ENCODE measurements at regions not wholly inside any gene's neighbourhood (a gene's known extent, or its start where the extent isn't known, plus 50 kb on each side); places are given as distances from the start of the nearest gene placed in this dataset.

DNA sequence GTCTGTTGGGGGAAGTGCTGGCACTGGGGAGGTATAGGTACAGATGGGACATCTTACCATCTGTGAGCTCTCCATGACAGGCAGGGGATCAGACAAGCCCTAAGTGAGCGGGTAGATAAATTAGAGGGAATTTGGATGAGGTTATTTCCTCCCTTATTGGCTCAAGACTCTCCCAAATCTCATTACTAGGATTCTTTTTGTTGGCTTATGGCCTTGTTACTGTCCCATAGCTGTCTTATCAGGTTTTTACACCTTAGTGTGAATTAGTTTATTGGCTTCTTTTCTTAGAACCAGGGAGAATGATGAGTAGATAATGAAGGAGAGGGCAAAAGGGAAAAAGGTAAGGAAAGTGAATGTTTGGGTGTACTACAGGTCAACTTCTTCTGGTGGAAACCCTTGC lies 191.1 kb upstream of the PRICKLE1 start:
- Histone ChIP-seq H3K27ac (ENCODE audit: low read depth) (no peak overlapping the region), H3K4me1 (ENCODE audit: insufficient read depth) (no peaks in the 10 kb centered on the region), H3K4me3 (ENCODE audit: low read depth, low read length) (no peak overlapping the region), H3K36me3 (ENCODE audit: insufficient read depth) (no peaks in the 10 kb centered on the region)
- 60% methylated on average over 1 of the region's 1 CpG for WGBS
- DNase-seq (ENCODE audit: extremely low spot score) = no peak

DNA sequence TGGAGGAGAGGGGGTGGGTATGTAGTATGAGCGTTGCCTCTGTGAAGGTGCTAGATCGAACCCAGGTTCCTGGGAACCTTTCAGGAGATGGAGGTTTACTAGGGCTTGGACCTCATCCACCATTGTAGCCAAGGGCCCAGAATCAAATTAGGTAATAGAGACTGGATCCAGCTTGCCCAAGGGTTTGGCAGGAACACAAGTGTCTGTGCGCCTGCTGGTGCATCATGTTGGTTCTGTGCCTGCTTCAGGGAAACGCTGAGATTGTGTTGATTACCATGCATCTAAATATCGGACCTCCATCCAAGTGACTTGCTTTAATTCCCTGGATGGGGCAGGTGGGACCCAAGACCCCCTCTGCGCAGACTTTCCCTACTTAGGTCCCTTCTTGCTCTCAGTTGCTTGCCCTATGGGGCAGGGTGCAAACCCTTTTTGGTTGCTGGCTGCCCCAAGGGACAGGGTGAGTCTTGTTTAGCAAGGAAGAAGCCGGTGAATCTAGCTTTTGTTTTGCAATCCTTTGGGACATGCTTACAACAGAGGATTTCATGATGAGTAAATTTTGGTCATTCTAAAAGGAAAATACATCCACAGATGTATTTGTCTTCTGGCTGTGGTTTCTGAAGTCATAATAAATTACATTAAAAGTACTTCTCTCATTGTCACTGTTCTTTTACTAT lies 189.8 kb upstream of the PRICKLE1 start:
- H3K27ac ChIP-seq (ENCODE audit: low read depth) = no peak overlapping the region
- WGBS = 81% methylated on average over 7 of the region's 7 CpGs
- H3K4me3 ChIP-seq (ENCODE audit: low read depth, low read length) = no peak overlapping the region
- H3K36me3 ChIP-seq (ENCODE audit: insufficient read depth) = no peaks in the 10 kb centered on the region
- no peak for DNase-seq (ENCODE audit: extremely low spot score)
- no peaks in the 10 kb centered on the region for H3K4me1 ChIP-seq (ENCODE audit: insufficient read depth)

DNA sequence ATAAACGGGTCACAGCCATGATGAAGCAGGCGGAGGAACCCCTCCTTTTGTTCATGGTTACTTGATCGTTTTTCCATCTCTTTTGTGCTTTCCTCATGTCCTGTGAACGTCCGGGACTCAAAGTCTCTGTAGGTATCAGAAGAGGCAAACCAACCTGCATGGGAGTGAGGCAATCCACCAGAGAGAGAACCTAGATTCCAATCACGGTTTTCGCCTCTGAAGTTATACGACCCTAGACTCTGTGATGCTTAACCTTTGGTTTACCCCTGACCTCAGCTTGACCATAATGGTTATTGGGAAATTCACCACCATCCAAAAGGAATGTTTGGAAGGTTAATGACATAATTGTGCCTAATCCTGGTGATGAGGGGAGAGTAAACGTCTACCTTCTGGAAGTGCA lies 186.8 kb upstream of the PRICKLE1 start:
- Histone ChIP-seq H3K4me3 (ENCODE audit: low read depth, low read length) (no peak overlapping the region), H3K36me3 (ENCODE audit: insufficient read depth) (no peaks in the 10 kb centered on the region), H3K4me1 (ENCODE audit: insufficient read depth) (no peaks in the 10 kb centered on the region), H3K27ac (ENCODE audit: low read depth) (no peak overlapping the region)
- DNase-seq (ENCODE audit: extremely low spot score) = no peak
- 76% methylated on average over 9 of the region's 9 CpGs for WGBS

DNA sequence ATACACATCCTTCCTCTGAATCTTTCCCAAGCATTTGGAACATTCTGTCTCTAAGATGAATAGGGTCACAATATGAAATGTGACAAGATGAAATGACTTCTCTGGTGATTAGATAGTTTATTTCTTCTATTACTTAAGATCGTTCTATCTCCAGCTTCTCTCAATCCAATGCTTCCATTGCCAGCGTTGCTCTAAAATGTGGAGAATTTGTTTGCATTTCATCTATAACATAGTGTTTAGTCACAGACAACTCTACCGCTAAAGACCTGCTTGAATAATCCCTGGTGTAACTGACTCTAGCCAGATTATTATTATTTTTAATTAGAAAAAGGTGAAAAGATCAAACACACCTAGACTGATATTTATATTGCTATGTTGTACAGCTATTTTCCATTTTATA lies 184.7 kb upstream of the PRICKLE1 start:
- 75% methylated on average over 3 of the region's 3 CpGs for WGBS
- Histone ChIP-seq H3K4me1 (ENCODE audit: insufficient read depth) (no peaks in the 10 kb centered on the region), H3K27ac (ENCODE audit: low read depth) (no peak overlapping the region), H3K4me3 (ENCODE audit: low read depth, low read length) (no peak overlapping the region), H3K36me3 (ENCODE audit: insufficient read depth) (no peaks in the 10 kb centered on the region)
- DNase-seq (ENCODE audit: extremely low spot score) = no peak

DNA sequence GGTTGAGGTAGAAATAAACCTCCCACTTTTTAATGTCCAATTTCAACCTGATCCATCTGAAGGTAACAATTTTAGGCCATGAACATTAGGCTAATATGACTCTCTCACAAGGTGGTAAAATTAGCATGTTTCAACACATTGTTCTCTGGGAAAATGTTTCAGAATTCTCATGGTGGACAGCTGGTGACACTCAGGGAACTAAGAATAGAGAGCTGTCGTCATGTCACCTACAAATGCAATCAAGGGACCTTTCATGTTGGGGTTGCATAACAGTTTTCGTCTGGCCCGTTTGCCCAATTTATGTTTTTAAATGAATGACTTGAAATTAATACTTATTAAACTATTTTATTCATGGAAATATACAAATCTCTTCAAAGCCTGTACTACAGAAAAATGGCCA lies 180.7 kb upstream of the PRICKLE1 start:
- no peaks in the 10 kb centered on the region for H3K36me3 ChIP-seq (ENCODE audit: insufficient read depth)
- H3K4me1 ChIP-seq (ENCODE audit: insufficient read depth) = no peaks in the 10 kb centered on the region
- H3K4me3 ChIP-seq (ENCODE audit: low read depth, low read length) = no peak overlapping the region
- no peak overlapping the region for H3K27ac ChIP-seq (ENCODE audit: low read depth)
- no peak for DNase-seq (ENCODE audit: extremely low spot score)
- WGBS = 78% methylated on average over 3 of the region's 3 CpGs

DNA sequence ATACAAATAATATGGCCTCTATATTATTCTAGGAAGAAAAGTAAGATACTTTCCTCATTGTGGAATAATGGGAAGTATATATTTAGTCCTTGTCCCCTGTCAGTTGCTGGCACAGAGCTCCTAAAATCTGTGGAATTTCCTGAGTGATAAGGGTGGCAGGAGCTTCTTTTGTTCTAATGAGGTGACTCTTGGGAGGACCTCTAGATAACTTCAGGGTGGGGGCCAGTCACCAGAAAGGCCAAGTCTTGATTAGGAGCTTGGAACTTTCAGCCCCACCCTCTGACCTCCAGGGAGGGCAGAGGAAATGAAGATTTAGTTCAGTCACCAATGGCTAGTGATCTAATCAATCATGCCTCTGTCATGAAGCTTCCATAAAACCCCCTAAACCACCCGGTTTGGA lies 179.9 kb upstream of the PRICKLE1 start:
- no peak overlapping the region for H3K4me3 ChIP-seq (ENCODE audit: low read depth, low read length)
- no peaks in the 10 kb centered on the region for H3K4me1 ChIP-seq (ENCODE audit: insufficient read depth)
- DNase-seq (ENCODE audit: extremely low spot score) = no peak
- WGBS = 26% methylated on average over 1 of the region's 1 CpG
- no peak overlapping the region for H3K27ac ChIP-seq (ENCODE audit: low read depth)
- H3K36me3 ChIP-seq (ENCODE audit: insufficient read depth) = no peaks in the 10 kb centered on the region

DNA sequence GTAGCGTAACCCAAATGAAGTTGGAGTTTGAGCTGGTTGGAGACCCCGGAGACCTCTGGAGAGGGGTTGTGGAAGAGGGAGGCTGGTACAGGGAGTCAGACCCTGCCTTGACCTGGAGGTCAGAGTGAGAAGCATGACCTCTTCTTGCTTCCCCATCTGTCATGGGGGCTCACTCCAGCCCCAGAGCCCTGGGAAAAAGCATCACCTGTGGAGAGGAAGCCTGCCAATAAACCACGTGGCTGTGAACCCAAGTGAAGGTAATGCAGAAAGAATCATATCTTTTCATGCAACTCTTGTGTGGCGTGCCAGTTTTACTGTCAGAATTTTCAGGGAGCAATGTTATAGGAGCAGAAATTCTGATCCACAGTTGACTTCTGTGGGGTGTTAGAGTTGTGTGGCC lies 178.5 kb upstream of the PRICKLE1 start:
- Histone ChIP-seq H3K27ac (ENCODE audit: low read depth) (no peak overlapping the region), H3K4me1 (ENCODE audit: insufficient read depth) (no peaks in the 10 kb centered on the region), H3K4me3 (ENCODE audit: low read depth, low read length) (no peak overlapping the region), H3K36me3 (ENCODE audit: insufficient read depth) (no peaks in the 10 kb centered on the region)
- no peak for DNase-seq (ENCODE audit: extremely low spot score)
- WGBS = 94% methylated on average over 4 of the region's 4 CpGs

DNA sequence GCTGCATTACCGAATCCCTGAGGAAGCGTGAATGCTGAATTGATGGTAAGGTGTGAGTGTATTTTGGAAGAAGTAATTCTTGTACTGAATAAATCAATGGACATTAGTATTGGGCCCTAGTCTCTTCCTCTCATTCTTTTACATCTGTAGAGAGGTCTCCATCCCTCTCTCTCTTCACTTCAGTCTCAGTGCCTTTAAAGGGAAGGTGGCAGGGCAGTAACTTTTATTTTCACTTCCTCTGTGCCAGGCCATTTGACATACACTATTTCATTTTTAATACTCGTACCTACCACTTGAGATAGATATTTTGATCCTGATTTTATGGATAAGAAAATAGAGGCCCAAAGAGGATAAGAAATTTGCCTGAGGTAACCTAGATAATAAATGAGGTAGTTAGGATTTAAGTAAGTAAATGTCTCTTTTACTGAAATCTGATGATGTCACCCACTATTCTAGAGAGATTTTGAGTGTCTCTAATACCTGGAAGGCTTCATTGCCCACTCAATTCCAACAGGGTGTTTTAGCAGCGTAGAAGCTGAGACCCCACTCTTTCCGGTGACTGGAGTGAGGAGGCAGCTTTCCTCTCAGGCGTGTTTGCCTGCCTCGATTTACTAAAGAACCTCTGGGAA lies 177.9 kb upstream of the PRICKLE1 start:
- Histone ChIP-seq H3K4me3 (ENCODE audit: low read depth, low read length) (no peak overlapping the region), H3K27ac (ENCODE audit: low read depth) (no peak overlapping the region), H3K36me3 (ENCODE audit: insufficient read depth) (no peaks in the 10 kb centered on the region), H3K4me1 (ENCODE audit: insufficient read depth) (no peaks in the 10 kb centered on the region)
- DNase-seq (ENCODE audit: extremely low spot score) = no peak
- 96% methylated on average over 7 of the region's 7 CpGs for WGBS

DNA sequence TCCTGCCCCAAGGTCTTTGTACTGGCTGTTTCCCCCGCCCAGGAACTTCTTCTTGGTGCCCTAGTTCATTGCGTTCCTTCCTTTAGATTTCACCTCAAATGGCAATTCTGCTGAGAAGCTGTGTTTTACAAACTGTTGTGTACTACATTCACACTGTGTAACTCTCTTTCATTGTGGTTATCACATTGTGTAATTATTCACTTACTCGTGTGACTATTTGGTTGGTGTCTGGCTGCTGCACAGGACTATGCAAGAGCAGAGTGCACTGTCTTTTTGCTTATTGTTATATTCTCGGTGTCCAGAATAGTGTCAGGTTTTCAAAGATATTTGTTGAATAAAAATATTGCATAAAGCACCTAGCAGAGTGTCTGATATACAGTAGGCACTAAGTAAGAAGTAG lies 177.2 kb upstream of the PRICKLE1 start:
- no peaks in the 10 kb centered on the region for H3K4me1 ChIP-seq (ENCODE audit: insufficient read depth)
- H3K36me3 ChIP-seq (ENCODE audit: insufficient read depth) = no peaks in the 10 kb centered on the region
- H3K4me3 ChIP-seq (ENCODE audit: low read depth, low read length) = no peak overlapping the region
- DNase-seq (ENCODE audit: extremely low spot score) = no peak
- no peak overlapping the region for H3K27ac ChIP-seq (ENCODE audit: low read depth)
- WGBS = 83% methylated on average over 4 of the region's 4 CpGs

DNA sequence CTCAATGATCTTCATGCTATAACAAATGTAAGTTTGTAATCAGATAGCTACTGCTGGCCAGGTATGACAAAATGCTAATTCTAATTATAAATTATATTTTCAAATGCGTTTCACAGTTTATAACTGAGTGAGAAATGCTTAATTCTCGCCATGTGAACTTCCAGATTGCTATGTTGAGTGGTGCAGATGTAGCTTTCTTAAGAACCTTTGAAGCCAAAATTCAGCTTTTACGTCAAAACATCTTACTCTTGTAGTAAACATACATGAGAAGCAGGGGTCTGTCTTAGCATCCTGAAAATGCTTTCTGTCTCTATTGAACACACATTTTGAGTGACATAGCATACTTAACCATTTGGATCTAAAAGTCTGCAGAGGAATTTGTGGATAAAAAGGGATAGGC lies 176.5 kb upstream of the PRICKLE1 start:
- no peak for DNase-seq (ENCODE audit: extremely low spot score)
- no peaks in the 10 kb centered on the region for H3K36me3 ChIP-seq (ENCODE audit: insufficient read depth)
- H3K4me3 ChIP-seq (ENCODE audit: low read depth, low read length) = no peak overlapping the region
- H3K4me1 ChIP-seq (ENCODE audit: insufficient read depth) = no peaks in the 10 kb centered on the region
- 96% methylated on average over 3 of the region's 3 CpGs for whole genome bisulfite sequencing
- no peak overlapping the region for H3K27ac ChIP-seq (ENCODE audit: low read depth)

DNA sequence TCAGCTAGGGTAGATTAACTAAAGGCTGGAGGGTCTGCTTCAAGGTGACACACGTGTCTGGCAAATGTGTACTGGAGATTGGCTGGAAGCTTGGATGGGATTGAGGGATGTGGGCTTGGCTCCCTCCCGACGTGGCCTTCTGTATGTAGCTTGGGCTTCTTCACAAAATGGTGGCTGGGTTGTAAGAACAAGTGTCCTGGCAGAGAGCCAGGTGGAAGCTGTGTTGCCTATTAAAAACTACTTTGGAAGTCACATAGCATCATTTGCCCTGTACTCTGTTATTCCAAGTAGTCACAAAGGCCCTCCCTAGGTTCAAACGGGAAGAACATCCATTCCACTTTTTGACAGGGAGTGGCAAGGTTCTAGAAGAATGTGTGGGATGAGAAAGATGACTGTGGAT lies 174.1 kb upstream of the PRICKLE1 start:
- no peaks in the 10 kb centered on the region for H3K36me3 ChIP-seq (ENCODE audit: insufficient read depth)
- 91% methylated on average over 4 of the region's 4 CpGs for WGBS
- no peak for DNase-seq (ENCODE audit: extremely low spot score)
- no peak overlapping the region for H3K27ac ChIP-seq (ENCODE audit: low read depth)
- no peak overlapping the region for H3K4me3 ChIP-seq (ENCODE audit: low read depth, low read length)
- no peaks in the 10 kb centered on the region for H3K4me1 ChIP-seq (ENCODE audit: insufficient read depth)

DNA sequence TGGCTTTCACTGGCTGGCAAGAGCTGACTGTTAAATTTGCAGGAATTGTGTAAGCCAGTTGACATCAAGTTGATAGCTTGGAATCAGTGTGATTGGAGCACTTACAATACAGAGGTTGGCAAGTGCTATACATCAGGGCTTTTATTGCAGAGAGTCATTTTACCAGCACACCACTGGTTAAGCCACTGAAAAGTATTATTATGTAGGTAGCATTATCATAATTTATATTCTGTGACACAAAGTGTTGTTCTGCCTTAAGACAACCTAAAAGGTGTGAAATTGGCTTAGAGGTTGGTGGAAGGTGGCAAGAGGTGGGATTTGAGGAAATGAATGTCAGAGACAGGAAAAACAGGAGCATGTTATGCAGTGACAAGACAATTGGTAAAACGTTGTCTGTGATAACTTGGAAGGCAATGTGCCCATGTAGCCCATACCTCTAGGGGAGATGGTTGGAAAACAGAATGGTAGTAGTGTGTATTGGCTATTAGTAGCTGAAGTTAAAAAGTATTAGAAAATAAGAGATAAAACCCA lies 172.9 kb upstream of the PRICKLE1 start:
- Histone ChIP-seq H3K4me1 (ENCODE audit: insufficient read depth) (no peaks in the 10 kb centered on the region), H3K4me3 (ENCODE audit: low read depth, low read length) (no peak overlapping the region), H3K36me3 (ENCODE audit: insufficient read depth) (no peaks in the 10 kb centered on the region), H3K27ac (ENCODE audit: low read depth) (no peak overlapping the region)
- no peak for DNase-seq (ENCODE audit: extremely low spot score)
- 46% methylated on average over 1 of the region's 1 CpG for whole genome bisulfite sequencing

DNA sequence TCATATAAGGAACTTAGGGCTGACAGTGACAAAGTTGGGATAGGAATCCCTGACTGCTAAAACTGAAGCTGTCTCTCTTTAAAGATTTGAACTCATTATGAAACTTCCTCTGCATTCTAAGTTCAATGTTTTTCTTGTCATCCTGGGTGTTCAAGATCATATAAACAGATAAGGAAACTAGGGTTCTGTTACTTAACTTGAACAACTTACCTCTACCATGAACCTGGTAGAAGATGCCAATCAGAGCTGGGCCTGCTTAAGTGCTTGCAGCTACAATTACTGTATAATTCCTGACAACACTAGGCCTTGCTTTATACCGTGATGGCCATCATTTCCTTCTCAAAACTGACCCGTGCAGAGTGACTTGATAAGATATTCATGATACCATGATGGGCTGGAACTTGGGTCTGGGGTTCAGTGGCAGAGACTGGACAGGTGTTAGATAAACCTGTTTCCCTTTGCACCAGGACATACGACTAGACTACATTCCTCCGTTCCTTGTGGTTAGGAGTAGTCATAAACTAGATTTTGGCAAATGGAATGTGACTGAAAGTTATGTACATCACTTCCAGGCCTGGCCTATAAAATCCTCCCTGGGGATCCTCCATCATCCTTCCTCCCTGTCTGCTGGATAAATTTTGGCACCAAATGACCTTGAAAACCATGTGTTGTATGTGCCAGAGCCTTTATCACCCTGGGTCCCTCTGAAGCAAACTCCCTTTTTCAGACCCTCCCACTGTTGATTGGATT lies 172.2 kb upstream of the PRICKLE1 start:
- H3K27ac ChIP-seq (ENCODE audit: low read depth) = no peak overlapping the region
- no peaks in the 10 kb centered on the region for H3K36me3 ChIP-seq (ENCODE audit: insufficient read depth)
- no peaks in the 10 kb centered on the region for H3K4me1 ChIP-seq (ENCODE audit: insufficient read depth)
- WGBS = 57% methylated on average over 4 of the region's 4 CpGs
- DNase-seq (ENCODE audit: extremely low spot score) = no peak
- H3K4me3 ChIP-seq (ENCODE audit: low read depth, low read length) = no peak overlapping the region

DNA sequence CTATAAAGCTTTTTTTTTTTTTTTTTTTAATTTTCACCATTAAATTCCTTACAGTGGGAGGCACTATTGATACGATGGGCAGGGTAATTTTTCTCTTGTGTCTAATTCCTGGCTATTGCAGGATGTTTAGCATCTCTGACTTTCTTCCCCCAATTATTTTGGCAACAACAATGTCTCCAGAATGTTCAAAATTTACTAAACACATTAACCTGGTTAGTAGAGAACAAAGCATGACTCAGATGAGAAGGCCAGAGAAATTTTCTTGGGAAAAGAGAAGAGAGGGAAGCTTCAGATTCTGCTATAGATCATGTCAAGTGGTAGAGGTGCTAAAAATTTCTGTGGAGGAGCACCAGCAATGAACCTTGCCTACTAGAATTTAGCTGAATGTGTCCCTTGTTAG lies 171.5 kb upstream of the PRICKLE1 start:
- WGBS = 93% methylated on average over 1 of the region's 1 CpG
- H3K4me3 ChIP-seq (ENCODE audit: low read depth, low read length) = no peak overlapping the region

More for the DNA sequence above, 171.5 kb upstream of the PRICKLE1 start:
- H3K4me1 ChIP-seq (ENCODE audit: insufficient read depth) = no peaks in the 10 kb centered on the region
- no peak overlapping the region for H3K27ac ChIP-seq (ENCODE audit: low read depth)
- H3K36me3 ChIP-seq (ENCODE audit: insufficient read depth) = no peaks in the 10 kb centered on the region
- no peak for DNase-seq (ENCODE audit: extremely low spot score)
